ENCODE measurements at regions not wholly inside any gene's neighbourhood (a gene's known extent, or its start where the extent isn't known, plus 50 kb on each side); places are given as distances from the start of the nearest gene placed in this dataset.
A peak's percentile ranks its signal among the peaks of the same experiment; 100 is the strongest.

- H3K4ac ChIP-seq (ENCODE audit: low read depth, low read length): no peak overlapping the region
- H2AK5ac ChIP-seq (ENCODE audit: low read length): no peak overlapping the region
- no peak overlapping the region for H3K18ac ChIP-seq (ENCODE audit: low read length)
- H3K4me2 ChIP-seq (ENCODE audit: low read length): no peak overlapping the region
- H3K27me3 ChIP-seq (ENCODE audit: insufficient read depth, low read length): no peaks in the 10 kb centered on the region
- H3K27ac ChIP-seq (ENCODE audit: low read depth, low read length): no peak overlapping the region
- no peak overlapping the region for H3K14ac ChIP-seq (ENCODE audit: low read length)
- H3K4me3 ChIP-seq (ENCODE audit: low read depth, low read length): no peak overlapping the region
- no peak overlapping the region for H2BK12ac ChIP-seq (ENCODE audit: low read length)
- H3K36me3 ChIP-seq (ENCODE audit: control insufficient read depth in 1 of 2, insufficient read depth in 2 of 2, low read length in 2 of 2): no peaks in the 10 kb centered on the region
- no peak overlapping the region for H4K12ac ChIP-seq (ENCODE audit: low read depth, low read length)
- no peak overlapping the region for H4K8ac ChIP-seq (ENCODE audit: low read depth, low read length)
- no peaks in the 10 kb centered on the region for H3K79me2 ChIP-seq (ENCODE audit: control insufficient read depth, insufficient read depth, low read length, poor library complexity)
- no peaks in the 10 kb centered on the region for H3K79me1 ChIP-seq (ENCODE audit: low read length)
- H2BK5ac ChIP-seq (ENCODE audit: low read depth, low read length, poor library complexity): no peak overlapping the region
- no peak overlapping the region for H3K23ac ChIP-seq (ENCODE audit: low read length)
- H4K91ac ChIP-seq (ENCODE audit: low read depth, low read length): no peak overlapping the region
- H3K9ac ChIP-seq (ENCODE audit: low read length): no peak overlapping the region
- WGBS (ENCODE audit: extremely low coverage, insufficient coverage, insufficient read length): no CpG with 5 or more reads among the region's 3 CpGs
- DNase-seq: no peak
- no peak overlapping the region for H2AFZ ChIP-seq (ENCODE audit: insufficient read depth, low read length, poor library complexity)
- H3K4me1 ChIP-seq (ENCODE audit: control insufficient read depth in 1 of 2, insufficient read depth in 2 of 2, low read length in 2 of 2): peaks cover 3 to 7% of the 10 kb centered on the region in 2 experiments
- no peaks in the 10 kb centered on the region for H3K9me3 ChIP-seq (ENCODE audit: insufficient read depth, low read depth, low read length)
- no peak overlapping the region for H2BK120ac ChIP-seq (ENCODE audit: insufficient read depth, low read length, poor library complexity)
These were observed 305.1 kb upstream of the KCNH8 start for GRCh38 chr3:18843188-18843587.

- Histone ChIP-seq H3K4me1 (ENCODE audit: control insufficient read depth in 1 of 2, insufficient read depth in 2 of 2, low read length in 2 of 2) (peaks cover 3 to 7% of the 10 kb centered on the region in 2 experiments), H3K36me3 (ENCODE audit: control insufficient read depth in 1 of 2, insufficient read depth in 2 of 2, low read length in 2 of 2) (no peaks in the 10 kb centered on the region), H3K27me3 (ENCODE audit: insufficient read depth, low read length) (no peaks in the 10 kb centered on the region), H4K12ac (ENCODE audit: low read depth, low read length) (no peak overlapping the region), H3K9ac (ENCODE audit: low read length) (no peak overlapping the region), H3K4me2 (ENCODE audit: low read length) (no peak overlapping the region), H2AK5ac (ENCODE audit: low read length) (no peak overlapping the region), H3K79me1 (ENCODE audit: low read length) (no peaks in the 10 kb centered on the region), H2BK5ac (ENCODE audit: low read depth, low read length, poor library complexity) (no peak overlapping the region), H3K4me3 (ENCODE audit: low read depth, low read length) (no peak overlapping the region), H4K8ac (ENCODE audit: low read depth, low read length) (no peak overlapping the region), H2BK12ac (ENCODE audit: low read length) (no peak overlapping the region), H3K4ac (ENCODE audit: low read depth, low read length) (no peak overlapping the region), H4K91ac (ENCODE audit: low read depth, low read length) (no peak overlapping the region), H3K27ac (ENCODE audit: low read depth, low read length) (peak overlapping the region; percentile 27), H3K9me3 (ENCODE audit: insufficient read depth, low read depth, low read length) (no peaks in the 10 kb centered on the region), H2AFZ (ENCODE audit: insufficient read depth, low read length, poor library complexity) (no peak overlapping the region), H3K14ac (ENCODE audit: low read length) (no peak overlapping the region), H3K23ac (ENCODE audit: low read length) (no peak overlapping the region), H3K18ac (ENCODE audit: low read length) (no peak overlapping the region), H2BK120ac (ENCODE audit: insufficient read depth, low read length, poor library complexity) (no peak overlapping the region), H3K79me2 (ENCODE audit: control insufficient read depth, insufficient read depth, low read length, poor library complexity) (no peaks in the 10 kb centered on the region)
- no CpG with 5 or more reads among the region's 6 CpGs for WGBS (ENCODE audit: extremely low coverage, insufficient coverage, insufficient read length)
- no peak for DNase-seq
These were observed 306.6 kb upstream of the KCNH8 start for GRCh38 chr3:18841422-18842343.

GRCh38 chr3:18840535-18841137 is 307.7 kb upstream of the KCNH8 start:
- Histone ChIP-seq H2BK120ac (ENCODE audit: insufficient read depth, low read length, poor library complexity) (no peak overlapping the region), H4K91ac (ENCODE audit: low read depth, low read length) (no peak overlapping the region), H3K27me3 (ENCODE audit: insufficient read depth, low read length) (no peaks in the 10 kb centered on the region), H3K36me3 (ENCODE audit: control insufficient read depth in 1 of 2, insufficient read depth in 2 of 2, low read length in 2 of 2) (no peaks in the 10 kb centered on the region), H3K79me2 (ENCODE audit: control insufficient read depth, insufficient read depth, low read length, poor library complexity) (no peaks in the 10 kb centered on the region), H3K4ac (ENCODE audit: low read depth, low read length) (no peak overlapping the region), H3K18ac (ENCODE audit: low read length) (no peak overlapping the region), H3K14ac (ENCODE audit: low read length) (no peak overlapping the region), H3K4me2 (ENCODE audit: low read length) (no peak overlapping the region), H3K4me1 (ENCODE audit: control insufficient read depth in 1 of 2, insufficient read depth in 2 of 2, low read length in 2 of 2) (peaks cover 3 to 7% of the 10 kb centered on the region in 2 experiments), H2BK5ac (ENCODE audit: low read depth, low read length, poor library complexity) (no peak overlapping the region), H3K23ac (ENCODE audit: low read length) (no peak overlapping the region), H2AK5ac (ENCODE audit: low read length) (no peak overlapping the region), H2AFZ (ENCODE audit: insufficient read depth, low read length, poor library complexity) (no peak overlapping the region), H3K9me3 (ENCODE audit: insufficient read depth, low read depth, low read length) (no peaks in the 10 kb centered on the region), H4K12ac (ENCODE audit: low read depth, low read length) (no peak overlapping the region), H3K79me1 (ENCODE audit: low read length) (no peaks in the 10 kb centered on the region), H3K4me3 (ENCODE audit: low read depth, low read length) (no peak overlapping the region), H3K27ac (ENCODE audit: low read depth, low read length) (peak overlapping the region; percentile 71), H2BK12ac (ENCODE audit: low read length) (no peak overlapping the region), H4K8ac (ENCODE audit: low read depth, low read length) (no peak overlapping the region), H3K9ac (ENCODE audit: low read length) (no peak overlapping the region)
- WGBS (ENCODE audit: extremely low coverage, insufficient coverage, insufficient read length): no CpG with 5 or more reads among the region's 3 CpGs
- peak; percentile 8 to 70 for DNase-seq

- Histone ChIP-seq H3K27me3 (ENCODE audit: insufficient read depth, low read length) (no peaks in the 10 kb centered on the region), H2AK5ac (ENCODE audit: low read length) (no peak overlapping the region), H3K4me1 (ENCODE audit: control insufficient read depth in 1 of 2, insufficient read depth in 2 of 2, low read length in 2 of 2) (peaks cover 3 to 7% of the 10 kb centered on the region in 2 experiments), H3K4ac (ENCODE audit: low read depth, low read length) (no peak overlapping the region), H3K79me1 (ENCODE audit: low read length) (no peaks in the 10 kb centered on the region), H3K79me2 (ENCODE audit: control insufficient read depth, insufficient read depth, low read length, poor library complexity) (no peaks in the 10 kb centered on the region), H3K14ac (ENCODE audit: low read length) (no peak overlapping the region), H2BK5ac (ENCODE audit: low read depth, low read length, poor library complexity) (no peak overlapping the region), H4K8ac (ENCODE audit: low read depth, low read length) (no peak overlapping the region), H4K91ac (ENCODE audit: low read depth, low read length) (peak overlapping the region; percentile 22), H3K4me2 (ENCODE audit: low read length) (no peak overlapping the region), H3K4me3 (ENCODE audit: low read depth, low read length) (no peak overlapping the region), H3K18ac (ENCODE audit: low read length) (no peak overlapping the region), H3K27ac (ENCODE audit: low read depth, low read length) (no peak overlapping the region), H3K9me3 (ENCODE audit: insufficient read depth, low read depth, low read length) (no peaks in the 10 kb centered on the region), H3K23ac (ENCODE audit: low read length) (no peak overlapping the region), H3K36me3 (ENCODE audit: control insufficient read depth in 1 of 2, insufficient read depth in 2 of 2, low read length in 2 of 2) (no peaks in the 10 kb centered on the region), H2AFZ (ENCODE audit: insufficient read depth, low read length, poor library complexity) (no peak overlapping the region), H2BK120ac (ENCODE audit: insufficient read depth, low read length, poor library complexity) (no peak overlapping the region), H3K9ac (ENCODE audit: low read length) (no peak overlapping the region), H4K12ac (ENCODE audit: low read depth, low read length) (no peak overlapping the region), H2BK12ac (ENCODE audit: low read length) (no peak overlapping the region)
- no CpG with 5 or more reads among the region's 1 CpG for WGBS (ENCODE audit: extremely low coverage, insufficient coverage, insufficient read length)
- DNase-seq: no peak
These were observed 309.6 kb upstream of the KCNH8 start for GRCh38 chr3:18838758-18839157.
